ENCODE measurements at regions not wholly inside any gene's neighbourhood (a gene's known extent, or its start where the extent isn't known, plus 50 kb on each side); places are given as distances from the start of the nearest gene placed in this dataset.

DNA sequence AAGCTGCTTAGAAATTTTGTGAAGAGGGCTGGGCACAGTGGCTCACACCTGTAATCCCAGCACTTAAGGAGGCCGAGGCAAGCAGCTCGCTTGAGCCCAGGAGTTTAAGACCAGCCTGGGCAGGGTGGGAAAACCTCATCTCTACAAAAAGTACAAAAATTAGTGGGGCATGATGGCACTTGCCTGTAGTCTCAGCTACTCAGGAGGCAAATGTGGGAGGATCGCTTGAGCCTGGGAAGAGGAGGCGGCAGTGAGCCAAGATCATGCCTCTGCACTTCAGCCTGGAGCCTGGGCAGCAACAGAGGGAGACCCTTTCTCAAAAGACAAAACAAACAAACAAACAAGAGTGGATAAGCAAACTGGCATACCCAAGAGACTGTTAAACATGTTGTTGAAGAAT is 308.3 kb upstream of the ADGRB3 start:
- H3K4me1 ChIP-seq: no peaks in the 10 kb centered on the region
- FAIRE-seq (no peak), ATAC-seq (no peak), DNase-seq (ENCODE audit: low read depth in 1 of 2, low spot score in 1 of 2) (no peak)
- no peaks in the 10 kb centered on the region for H3K9me3 ChIP-seq
- H3K4me2 ChIP-seq: no peak overlapping the region
- ChIA-PET CTCF (no interaction called here), POLR2A (no interaction called here)
- TF ChIP-seq POLR2AphosphoS2 (conservative IDR thresholded peaks at IDR 0.05; ENCODE audit: low read length) (no peak), JUN (IDR thresholded peaks at IDR 0.05) (no peak), EP300 (IDR thresholded peaks at IDR 0.05) (no peak)
- TF ChIP-seq, protein P1, sequence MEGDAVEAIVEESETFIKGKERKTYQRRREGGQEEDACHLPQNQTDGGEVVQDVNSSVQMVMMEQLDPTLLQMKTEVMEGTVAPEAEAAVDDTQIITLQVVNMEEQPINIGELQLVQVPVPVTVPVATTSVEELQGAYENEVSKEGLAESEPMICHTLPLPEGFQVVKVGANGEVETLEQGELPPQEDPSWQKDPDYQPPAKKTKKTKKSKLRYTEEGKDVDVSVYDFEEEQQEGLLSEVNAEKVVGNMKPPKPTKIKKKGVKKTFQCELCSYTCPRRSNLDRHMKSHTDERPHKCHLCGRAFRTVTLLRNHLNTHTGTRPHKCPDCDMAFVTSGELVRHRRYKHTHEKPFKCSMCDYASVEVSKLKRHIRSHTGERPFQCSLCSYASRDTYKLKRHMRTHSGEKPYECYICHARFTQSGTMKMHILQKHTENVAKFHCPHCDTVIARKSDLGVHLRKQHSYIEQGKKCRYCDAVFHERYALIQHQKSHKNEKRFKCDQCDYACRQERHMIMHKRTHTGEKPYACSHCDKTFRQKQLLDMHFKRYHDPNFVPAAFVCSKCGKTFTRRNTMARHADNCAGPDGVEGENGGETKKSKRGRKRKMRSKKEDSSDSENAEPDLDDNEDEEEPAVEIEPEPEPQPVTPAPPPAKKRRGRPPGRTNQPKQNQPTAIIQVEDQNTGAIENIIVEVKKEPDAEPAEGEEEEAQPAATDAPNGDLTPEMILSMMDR (IDR thresholded peaks at IDR 0.05): no peak
- no peak overlapping the region for H3K4me3 ChIP-seq
- 16% methylated on average over 4 of the region's 4 CpGs for WGBS (ENCODE audit: missing lambda C conversion rate)
- H3K27ac ChIP-seq: no peak overlapping the region

DNA sequence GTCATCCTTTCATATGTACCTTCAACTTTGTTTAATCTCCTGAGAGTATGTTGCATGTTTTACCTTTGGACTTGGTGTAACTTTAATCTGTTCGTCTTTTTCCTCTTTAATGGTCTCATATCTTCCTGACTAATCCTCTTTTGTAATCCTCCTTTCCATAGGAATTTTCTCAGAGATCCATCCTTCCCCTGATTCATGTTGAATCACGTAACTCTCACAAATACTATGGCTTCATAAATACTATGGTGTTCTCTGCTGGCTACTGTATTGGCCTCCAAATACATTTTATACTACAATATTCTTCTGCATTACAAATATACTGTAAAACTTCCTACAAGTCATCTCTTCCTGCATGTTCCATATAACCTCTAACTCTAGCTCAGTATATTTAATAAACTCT is 317.7 kb upstream of the ADGRB3 start:
- Histone ChIP-seq H3K27ac (no peak overlapping the region), H3K4me1 (no peaks in the 10 kb centered on the region), H3K4me3 (no peak overlapping the region), H3K9me3 (no peaks in the 10 kb centered on the region), H3K4me2 (no peak overlapping the region)
- ATAC-seq (no peak), DNase-seq (ENCODE audit: low read depth in 1 of 2, low spot score in 1 of 2) (no peak), FAIRE-seq (no peak)
- 9% methylated on average over 2 of the region's 2 CpGs for WGBS (ENCODE audit: missing lambda C conversion rate)
- POLR2A ChIA-PET: no interaction called here
- TF ChIP-seq PHF8 (IDR thresholded peaks at IDR 0.05; ENCODE audit: borderline replicate concordance, low read depth) (no peak), HOXA7 (CRISPR knock-in tag; IDR thresholded peaks at IDR 0.05) (no peak), SMC3 (IDR thresholded peaks at IDR 0.05) (no peak), CBX2 (IDR thresholded peaks at IDR 0.05; ENCODE audit: borderline replicate concordance, low read depth) (no peak), NR3C1 (IDR thresholded peaks at IDR 0.05) (no peak), MAZ (IDR thresholded peaks at IDR 0.05; ENCODE audit: borderline replicate concordance, low read depth, low read length) (no peak), HEYL (CRISPR knock-in tag; IDR thresholded peaks at IDR 0.05) (no peak), ZSCAN20 (CRISPR knock-in tag; IDR thresholded peaks at IDR 0.05) (no peak), RARB (CRISPR knock-in tag; IDR thresholded peaks at IDR 0.05) (no peak), TFCP2L1 (CRISPR knock-in tag; IDR thresholded peaks at IDR 0.05) (no peak)
- TF ChIP-seq, protein P2, sequence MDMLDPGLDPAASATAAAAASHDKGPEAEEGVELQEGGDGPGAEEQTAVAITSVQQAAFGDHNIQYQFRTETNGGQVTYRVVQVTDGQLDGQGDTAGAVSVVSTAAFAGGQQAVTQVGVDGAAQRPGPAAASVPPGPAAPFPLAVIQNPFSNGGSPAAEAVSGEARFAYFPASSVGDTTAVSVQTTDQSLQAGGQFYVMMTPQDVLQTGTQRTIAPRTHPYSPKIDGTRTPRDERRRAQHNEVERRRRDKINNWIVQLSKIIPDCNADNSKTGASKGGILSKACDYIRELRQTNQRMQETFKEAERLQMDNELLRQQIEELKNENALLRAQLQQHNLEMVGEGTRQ (IDR thresholded peaks at IDR 0.05): no peak
- TF ChIP-seq, protein P1 (IDR thresholded peaks at IDR 0.05): no peak
- CTCF ChIA-PET: no interaction called here

DNA sequence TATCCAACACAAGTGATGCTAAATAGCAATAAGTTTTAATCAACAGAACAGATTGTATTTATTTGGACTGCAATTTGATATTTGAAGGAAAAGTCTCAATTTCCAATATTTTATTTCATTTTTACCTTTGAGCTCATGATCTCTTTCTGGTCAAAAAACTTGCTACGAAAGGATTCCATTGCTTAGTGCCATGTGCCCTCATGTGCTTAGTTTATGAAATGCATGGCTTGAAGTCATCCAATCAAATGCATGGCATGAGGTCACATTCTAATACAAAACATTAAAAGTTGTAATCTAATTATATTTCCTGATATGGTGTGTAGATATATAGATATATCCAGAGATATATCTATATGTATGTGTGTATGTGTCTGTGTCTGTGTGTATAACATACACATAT is 321.2 kb upstream of the ADGRB3 start:
- H3K4me1 ChIP-seq: no peaks in the 10 kb centered on the region
- WGBS (ENCODE audit: missing lambda C conversion rate): 3% methylated on average over 1 of the region's 1 CpG
- ChIA-PET CTCF (no interaction called here), POLR2A (no interaction called here)
- ATAC-seq (no peak), DNase-seq (ENCODE audit: low read depth in 1 of 2, low spot score in 1 of 2) (peak in 1 of 2 experiments; percentile 1), FAIRE-seq (no peak)
- no peaks in the 10 kb centered on the region for H3K9me3 ChIP-seq
- H3K27ac ChIP-seq: no peak overlapping the region
- no peak overlapping the region for H3K4me3 ChIP-seq
- H3K4me2 ChIP-seq: no peak overlapping the region
- TF ChIP-seq NFE2L2 (conservative IDR thresholded peaks at IDR 0.05; ENCODE audit: low read length): no peak
- no peak for TF ChIP-seq POLR2AphosphoS2 (conservative IDR thresholded peaks at IDR 0.05; ENCODE audit: low read length)
- no peak for TF ChIP-seq CBX8 (IDR thresholded peaks at IDR 0.05)
- TF ChIP-seq ZFP36 (IDR thresholded peaks at IDR 0.05; ENCODE audit: borderline replicate concordance, partially characterized antibody): no peak
- TF ChIP-seq TFCP2L1 (CRISPR knock-in tag; IDR thresholded peaks at IDR 0.05): no peak
- TF ChIP-seq TP53 (CRISPR knock-in tag; IDR thresholded peaks at IDR 0.05): no peak
- TF ChIP-seq PHF8 (IDR thresholded peaks at IDR 0.05; ENCODE audit: borderline replicate concordance, low read depth): no peak
- TF ChIP-seq, protein P3, sequence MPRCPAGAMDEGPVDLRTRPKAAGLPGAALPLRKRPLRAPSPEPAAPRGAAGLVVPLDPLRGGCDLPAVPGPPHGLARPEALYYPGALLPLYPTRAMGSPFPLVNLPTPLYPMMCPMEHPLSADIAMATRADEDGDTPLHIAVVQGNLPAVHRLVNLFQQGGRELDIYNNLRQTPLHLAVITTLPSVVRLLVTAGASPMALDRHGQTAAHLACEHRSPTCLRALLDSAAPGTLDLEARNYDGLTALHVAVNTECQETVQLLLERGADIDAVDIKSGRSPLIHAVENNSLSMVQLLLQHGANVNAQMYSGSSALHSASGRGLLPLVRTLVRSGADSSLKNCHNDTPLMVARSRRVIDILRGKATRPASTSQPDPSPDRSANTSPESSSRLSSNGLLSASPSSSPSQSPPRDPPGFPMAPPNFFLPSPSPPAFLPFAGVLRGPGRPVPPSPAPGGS (IDR thresholded peaks at IDR 0.05): no peak
- TF ChIP-seq FOSL2 (IDR thresholded peaks at IDR 0.05): no peak
- no peak for TF ChIP-seq FOSL2 (CRISPR knock-in tag; IDR thresholded peaks at IDR 0.05)
- no peak for TF ChIP-seq CHD2 (IDR thresholded peaks at IDR 0.05; ENCODE audit: low read length, partially characterized antibody)
- no peak for TF ChIP-seq RAD21 (conservative IDR thresholded peaks at IDR 0.05 in 1 of 2, IDR thresholded peaks at IDR 0.05 in 1 of 2)

Measured in A549 (cell line).